SK-N-SH treated with all-trans-retinoic acid at 6 μM for 48 hours (cell line): ENCODE measurements at regions not wholly inside any gene's neighbourhood (a gene's known extent, or its start where the extent isn't known, plus 50 kb on each side); places are given as distances from the start of the nearest gene placed in this dataset.

Experiments used
- ARNTL ChIP-seq: fragments of 450-650 bp; formaldehyde crosslinking; IDR thresholded peaks from 2 replicates; pipeline ENCODE4 v1.5.0; 2020; ENCODE audit warnings: low read depth, mild to moderate bottlenecking, moderate library complexity, borderline replicate concordance
- BACH2 ChIP-seq: fragments of 250-450 bp; sonication (Bioruptor Pico); IDR thresholded peaks from 2 replicates; pipeline ENCODE4 v1.9.0; 2021; ENCODE audit warnings: mild to moderate bottlenecking, borderline replicate concordance
- GLIS3 ChIP-seq: fragments of 250-450 bp; sonication (Bioruptor Pico); IDR thresholded peaks from 2 replicates; pipeline ENCODE4 v1.5.0; 2020; ENCODE audit warnings: mild to moderate bottlenecking, moderate library complexity
- OSR1 ChIP-seq: fragments of 250-450 bp; sonication (Bioruptor Pico); IDR thresholded peaks from 2 replicates; pipeline ENCODE4 v1.8.0; 2022; ENCODE audit warnings: moderate library complexity, mild to moderate bottlenecking, inconsistent platforms
- PATZ1 ChIP-seq: fragments of 250-450 bp; sonication (Bioruptor Pico); IDR thresholded peaks from 2 replicates; pipeline ENCODE4 v1.8.0; 2020; ENCODE audit warnings: mild to moderate bottlenecking, moderate library complexity, borderline replicate concordance
- POU6F1 ChIP-seq: fragments of 250-450 bp; sonication (Bioruptor Pico); IDR thresholded peaks from 2 replicates; pipeline ENCODE4 v1.8.0; 2021; ENCODE audit warnings: low read depth, mild to moderate bottlenecking, moderate library complexity, borderline replicate concordance
- RARB ChIP-seq: fragments of 250-450 bp; sonication (Bioruptor Pico); IDR thresholded peaks from 2 replicates; pipeline ENCODE4 v1.8.0; 2021; ENCODE audit warnings: mild to moderate bottlenecking, moderate library complexity
- SNAI2 ChIP-seq: fragments of 250-450 bp; sonication (Bioruptor Pico); IDR thresholded peaks from 2 replicates; pipeline ENCODE4 v1.5.0; 2020; ENCODE audit warnings: mild to moderate bottlenecking, moderate library complexity
- ZC3H10 ChIP-seq: fragments of 250-450 bp; sonication (Bioruptor Pico); IDR thresholded peaks from 2 replicates; pipeline ENCODE4 v1.5.1; 2021; ENCODE audit warnings: mild to moderate bottlenecking, moderate library complexity
- ZFP3 ChIP-seq: fragments of 250-450 bp; sonication (Bioruptor Pico); IDR thresholded peaks from 2 replicates; pipeline ENCODE4 v1.5.0; 2020; ENCODE audit warnings: mild to moderate bottlenecking, moderate library complexity
- ZNF70 ChIP-seq: fragments of 450-650 bp; formaldehyde crosslinking; IDR thresholded peaks from 2 replicates; pipeline ENCODE4 v1.5.0; 2020; ENCODE audit warnings: mild to moderate bottlenecking, moderate library complexity
- TF ChIP-seq, protein P1 (sequence below): fragments of 250-450 bp; sonication (Bioruptor Pico); IDR thresholded peaks from 2 replicates; pipeline ENCODE4 v1.5.0; 2020; ENCODE audit warnings: mild to moderate bottlenecking, moderate library complexity
- TF ChIP-seq, protein P2 (sequence below): fragments of 250-450 bp; sonication (Bioruptor Pico); IDR thresholded peaks from 2 replicates; pipeline ENCODE4 v1.5.1; 2021; ENCODE audit warnings: mild to moderate bottlenecking, moderate library complexity

GRCh38 chrX:88101968-88102367 is 584.4 kb downstream of the KLHL4 start:
- TF ChIP-seq BACH2 (CRISPR knock-in tag), result no peak
- TF ChIP-seq ZNF70 (CRISPR knock-in tag), result no peak
- TF ChIP-seq ARNTL, result no peak
- no peak for TF ChIP-seq ZFP3 (CRISPR knock-in tag)
- TF ChIP-seq, protein P1, sequence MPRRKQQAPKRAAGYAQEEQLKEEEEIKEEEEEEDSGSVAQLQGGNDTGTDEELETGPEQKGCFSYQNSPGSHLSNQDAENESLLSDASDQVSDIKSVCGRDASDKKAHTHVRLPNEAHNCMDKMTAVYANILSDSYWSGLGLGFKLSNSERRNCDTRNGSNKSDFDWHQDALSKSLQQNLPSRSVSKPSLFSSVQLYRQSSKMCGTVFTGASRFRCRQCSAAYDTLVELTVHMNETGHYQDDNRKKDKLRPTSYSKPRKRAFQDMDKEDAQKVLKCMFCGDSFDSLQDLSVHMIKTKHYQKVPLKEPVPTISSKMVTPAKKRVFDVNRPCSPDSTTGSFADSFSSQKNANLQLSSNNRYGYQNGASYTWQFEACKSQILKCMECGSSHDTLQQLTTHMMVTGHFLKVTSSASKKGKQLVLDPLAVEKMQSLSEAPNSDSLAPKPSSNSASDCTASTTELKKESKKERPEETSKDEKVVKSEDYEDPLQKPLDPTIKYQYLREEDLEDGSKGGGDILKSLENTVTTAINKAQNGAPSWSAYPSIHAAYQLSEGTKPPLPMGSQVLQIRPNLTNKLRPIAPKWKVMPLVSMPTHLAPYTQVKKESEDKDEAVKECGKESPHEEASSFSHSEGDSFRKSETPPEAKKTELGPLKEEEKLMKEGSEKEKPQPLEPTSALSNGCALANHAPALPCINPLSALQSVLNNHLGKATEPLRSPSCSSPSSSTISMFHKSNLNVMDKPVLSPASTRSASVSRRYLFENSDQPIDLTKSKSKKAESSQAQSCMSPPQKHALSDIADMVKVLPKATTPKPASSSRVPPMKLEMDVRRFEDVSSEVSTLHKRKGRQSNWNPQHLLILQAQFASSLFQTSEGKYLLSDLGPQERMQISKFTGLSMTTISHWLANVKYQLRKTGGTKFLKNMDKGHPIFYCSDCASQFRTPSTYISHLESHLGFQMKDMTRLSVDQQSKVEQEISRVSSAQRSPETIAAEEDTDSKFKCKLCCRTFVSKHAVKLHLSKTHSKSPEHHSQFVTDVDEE (CRISPR knock-in tag), result no peak
- no peak for TF ChIP-seq RARB (CRISPR knock-in tag)
- no peak for TF ChIP-seq POU6F1 (CRISPR knock-in tag)
- TF ChIP-seq, protein P2, sequence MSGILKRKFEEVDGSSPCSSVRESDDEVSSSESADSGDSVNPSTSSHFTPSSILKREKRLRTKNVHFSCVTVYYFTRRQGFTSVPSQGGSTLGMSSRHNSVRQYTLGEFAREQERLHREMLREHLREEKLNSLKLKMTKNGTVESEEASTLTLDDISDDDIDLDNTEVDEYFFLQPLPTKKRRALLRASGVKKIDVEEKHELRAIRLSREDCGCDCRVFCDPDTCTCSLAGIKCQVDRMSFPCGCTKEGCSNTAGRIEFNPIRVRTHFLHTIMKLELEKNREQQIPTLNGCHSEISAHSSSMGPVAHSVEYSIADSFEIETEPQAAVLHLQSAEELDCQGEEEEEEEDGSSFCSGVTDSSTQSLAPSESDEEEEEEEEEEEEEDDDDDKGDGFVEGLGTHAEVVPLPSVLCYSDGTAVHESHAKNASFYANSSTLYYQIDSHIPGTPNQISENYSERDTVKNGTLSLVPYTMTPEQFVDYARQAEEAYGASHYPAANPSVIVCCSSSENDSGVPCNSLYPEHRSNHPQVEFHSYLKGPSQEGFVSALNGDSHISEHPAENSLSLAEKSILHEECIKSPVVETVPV (CRISPR knock-in tag), result no peak
- TF ChIP-seq SNAI2 (CRISPR knock-in tag), result no peak
- TF ChIP-seq OSR1 (CRISPR knock-in tag), result no peak
- TF ChIP-seq GLIS3 (CRISPR knock-in tag), result no peak
- TF ChIP-seq PATZ1 (CRISPR knock-in tag), result no peak
- no peak for TF ChIP-seq ZC3H10 (CRISPR knock-in tag)
